Astrocyte (in vitro differentiated cells and primary cell): ENCODE measurements at regions not wholly inside any gene's neighbourhood (a gene's known extent, or its start where the extent isn't known, plus 50 kb on each side); places are given as distances from the start of the nearest gene placed in this dataset.

Experiments used
- DNase-seq: peaks from one replicate; pipeline ENCODE4 v3.0.0-alpha.2; 2010; ENCODE audit warnings: low read depth
- FAIRE-seq: peaks from 2 replicates; lab custom pipeline; 2011; peaks lifted over from hg19 to GRCh38; lab: Jason Lieb, UNC
- H2AFZ ChIP-seq: 2 replicates; pipeline ENCODE4 v1.6.0; 2012; ENCODE audit warnings: low read depth, low read length, inconsistent platforms
- H3K27ac ChIP-seq: 2 replicates; pipeline ENCODE4 v1.5.1; 2011; ENCODE audit warnings: low read depth, low read length, inconsistent platforms
- H3K27me3 ChIP-seq: 2 replicates; pipeline ENCODE4 v1.6.0; 2011; ENCODE audit warnings: low read length, inconsistent platforms; ENCODE audit not compliant: insufficient read depth
- H3K36me3 ChIP-seq: 2 replicates; pipeline ENCODE4 v1.5.1; 2011; ENCODE audit warnings: low read length, inconsistent platforms; ENCODE audit not compliant: insufficient read depth
- H3K4me1 ChIP-seq: 2 replicates; pipeline ENCODE4 v1.5.1; 2011; ENCODE audit warnings: low read length, inconsistent platforms; ENCODE audit not compliant: insufficient read depth
- H3K4me2 ChIP-seq: 2 replicates; pipeline ENCODE4 v1.6.0; 2012; ENCODE audit warnings: low read length, inconsistent platforms
- H3K4me3 ChIP-seq: 2 replicates; pipeline ENCODE4 v1.5.1; 2011; ENCODE audit warnings: low read depth, mild to moderate bottlenecking, low read length, inconsistent platforms; ENCODE audit not compliant: insufficient read depth
- H3K79me2 ChIP-seq: 2 replicates; pipeline ENCODE4 v1.6.0; 2012; ENCODE audit warnings: mild to moderate bottlenecking, low read length, inconsistent platforms; ENCODE audit not compliant: insufficient read depth
- H3K9ac ChIP-seq: 2 replicates; pipeline ENCODE4 v1.6.0; 2012; ENCODE audit warnings: mild to moderate bottlenecking, low read length, inconsistent platforms
- H3K9me3 ChIP-seq: 2 replicates; pipeline ENCODE4 v1.5.1; 2012; ENCODE audit warnings: low read depth, mild to moderate bottlenecking, low read length, inconsistent platforms; ENCODE audit not compliant: insufficient read depth
- H4K20me1 ChIP-seq: 2 replicates; pipeline ENCODE4 v1.6.0; 2012; ENCODE audit warnings: low read length, inconsistent platforms; ENCODE audit not compliant: insufficient read depth
- H3K27ac Mint-ChIP-seq: one replicate; pipeline ENCODE4 v1.8.0; 2021; ENCODE audit warnings: mild to moderate bottlenecking, mixed read lengths; ENCODE audit not compliant: unreplicated experiment
- H3K27me3 Mint-ChIP-seq: one replicate; pipeline ENCODE4 v1.8.0; 2021; ENCODE audit warnings: low read depth, mixed read lengths; ENCODE audit not compliant: unreplicated experiment
- H3K36me3 Mint-ChIP-seq: one replicate; pipeline ENCODE4 v1.8.0; 2021; ENCODE audit warnings: low read depth, mixed read lengths; ENCODE audit not compliant: unreplicated experiment
- H3K4me1 Mint-ChIP-seq: one replicate; pipeline ENCODE4 v1.8.0; 2021; ENCODE audit warnings: low read depth, mixed read lengths; ENCODE audit not compliant: unreplicated experiment
- H3K4me3 Mint-ChIP-seq: one replicate; pipeline ENCODE4 v1.8.0; 2021; ENCODE audit warnings: mild to moderate bottlenecking, moderate library complexity, mixed read lengths; ENCODE audit not compliant: unreplicated experiment
- H3K9me3 Mint-ChIP-seq: one replicate; pipeline ENCODE4 v1.8.0; 2021; ENCODE audit warnings: mild to moderate bottlenecking, mixed read lengths; ENCODE audit not compliant: unreplicated experiment
- EZH2 ChIP-seq: IDR thresholded peaks from 2 replicates; pipeline ENCODE4 v1.6.1; 2012; ENCODE audit warnings: mild to moderate bottlenecking, low read length, inconsistent platforms; ENCODE audit not compliant: insufficient read depth
- TF ChIP-seq, protein P1 (sequence below): IDR thresholded peaks from 2 replicates; pipeline ENCODE4 v1.5.1; 2011; ENCODE audit warnings: low read depth, mild to moderate bottlenecking, inconsistent platforms, low read length, moderate library complexity; ENCODE audit not compliant: insufficient read depth

DNA sequence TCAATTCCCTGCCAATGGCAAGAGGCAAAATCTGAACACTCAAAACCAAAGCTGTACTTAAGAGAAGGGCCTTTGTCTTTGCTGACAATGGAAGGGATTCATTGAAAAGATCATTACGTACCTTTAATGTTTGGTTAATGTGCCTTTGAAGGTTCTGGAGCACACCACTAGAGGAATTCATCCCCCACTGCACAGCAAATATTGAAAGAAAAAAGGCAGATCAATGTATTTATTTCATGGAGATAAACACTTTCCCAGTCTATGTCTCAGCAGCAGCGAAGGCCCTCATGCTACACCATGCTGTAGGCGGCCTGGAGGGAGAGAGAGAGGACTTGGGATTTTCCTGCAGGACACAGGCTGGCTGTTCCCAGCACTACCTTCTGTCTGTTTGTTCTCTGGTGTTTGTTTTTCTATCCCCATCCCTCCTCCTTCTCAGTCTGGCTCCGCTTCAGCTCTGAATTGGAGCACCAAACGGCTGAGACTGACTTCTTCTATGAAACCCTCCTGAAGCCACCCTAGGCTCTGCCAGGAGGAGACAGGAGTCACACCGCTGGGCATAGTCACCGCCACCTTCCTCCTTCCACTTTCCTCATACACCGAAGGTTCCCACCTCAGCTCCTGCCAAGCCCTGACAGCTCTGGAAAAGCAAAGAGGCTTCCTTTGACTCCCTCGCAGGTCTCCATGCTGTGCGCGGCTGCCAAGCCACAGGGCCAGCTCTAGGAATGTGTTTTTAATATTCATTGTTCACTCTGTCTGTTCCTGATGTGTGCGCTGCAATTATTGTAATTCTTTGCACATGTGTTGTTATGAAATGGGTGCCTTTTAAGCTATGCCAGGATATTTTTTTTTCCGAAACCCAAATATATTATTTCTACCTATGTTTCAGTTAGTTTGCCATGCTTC lies 301.5 kb downstream of the FZD1 start:
- peak; percentile 52 for DNase-seq
- H3K79me2 ChIP-seq: no peaks in the 10 kb centered on the region
- H2AFZ ChIP-seq: peak overlapping the region; percentile 69
- peaks cover 2% of the 10 kb centered on the region for H3K4me1 ChIP-seq
- Mint-ChIP-seq H3K4me1 (peaks cover 3% of the 10 kb centered on the region), H3K4me3 (no peak overlapping the region), H3K27me3 (no peaks in the 10 kb centered on the region), H3K36me3 (no peaks in the 10 kb centered on the region), H3K27ac (no peak overlapping the region), H3K9me3 (no peaks in the 10 kb centered on the region)
- H3K27me3 ChIP-seq: no peaks in the 10 kb centered on the region
- H3K36me3 ChIP-seq: no peaks in the 10 kb centered on the region
- no peak for FAIRE-seq
- no peaks in the 10 kb centered on the region for H4K20me1 ChIP-seq
- H3K27ac ChIP-seq: no peak overlapping the region
- TF ChIP-seq EZH2: no peak
- TF ChIP-seq, protein P1, sequence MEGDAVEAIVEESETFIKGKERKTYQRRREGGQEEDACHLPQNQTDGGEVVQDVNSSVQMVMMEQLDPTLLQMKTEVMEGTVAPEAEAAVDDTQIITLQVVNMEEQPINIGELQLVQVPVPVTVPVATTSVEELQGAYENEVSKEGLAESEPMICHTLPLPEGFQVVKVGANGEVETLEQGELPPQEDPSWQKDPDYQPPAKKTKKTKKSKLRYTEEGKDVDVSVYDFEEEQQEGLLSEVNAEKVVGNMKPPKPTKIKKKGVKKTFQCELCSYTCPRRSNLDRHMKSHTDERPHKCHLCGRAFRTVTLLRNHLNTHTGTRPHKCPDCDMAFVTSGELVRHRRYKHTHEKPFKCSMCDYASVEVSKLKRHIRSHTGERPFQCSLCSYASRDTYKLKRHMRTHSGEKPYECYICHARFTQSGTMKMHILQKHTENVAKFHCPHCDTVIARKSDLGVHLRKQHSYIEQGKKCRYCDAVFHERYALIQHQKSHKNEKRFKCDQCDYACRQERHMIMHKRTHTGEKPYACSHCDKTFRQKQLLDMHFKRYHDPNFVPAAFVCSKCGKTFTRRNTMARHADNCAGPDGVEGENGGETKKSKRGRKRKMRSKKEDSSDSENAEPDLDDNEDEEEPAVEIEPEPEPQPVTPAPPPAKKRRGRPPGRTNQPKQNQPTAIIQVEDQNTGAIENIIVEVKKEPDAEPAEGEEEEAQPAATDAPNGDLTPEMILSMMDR: no peak
- peak overlapping the region; percentile 7 for H3K9ac ChIP-seq
- no peak overlapping the region for H3K4me3 ChIP-seq
- peak overlapping the region; percentile 72 for H3K4me2 ChIP-seq
- no peaks in the 10 kb centered on the region for H3K9me3 ChIP-seq

DNA sequence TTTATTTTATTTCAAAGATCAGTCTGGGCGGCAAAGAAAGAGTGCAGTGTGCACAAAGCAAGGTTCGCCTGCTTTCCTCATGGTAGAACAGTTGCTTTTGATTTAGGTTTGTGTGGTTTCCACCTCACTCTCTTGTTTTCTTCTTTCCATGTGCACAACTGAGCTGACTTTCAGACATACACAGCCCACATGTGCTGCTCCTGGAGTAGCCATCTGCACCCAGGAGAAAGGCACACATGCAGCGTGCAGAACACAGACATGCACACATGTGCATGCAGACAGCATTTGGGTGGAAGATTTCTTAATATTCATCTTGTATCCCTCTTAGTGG lies 302.1 kb downstream of the FZD1 start:
- peak overlapping the region; percentile 1 for H2AFZ ChIP-seq
- H3K79me2 ChIP-seq: no peaks in the 10 kb centered on the region
- no peak overlapping the region for H3K4me3 ChIP-seq
- H4K20me1 ChIP-seq: no peaks in the 10 kb centered on the region
- peaks cover 2% of the 10 kb centered on the region for H3K4me1 ChIP-seq
- H3K4me2 ChIP-seq: peak overlapping the region; percentile 72
- H3K27ac ChIP-seq: no peak overlapping the region
- H3K9me3 ChIP-seq: no peaks in the 10 kb centered on the region
- DNase-seq (no peak), FAIRE-seq (no peak)
- H3K36me3 ChIP-seq: no peaks in the 10 kb centered on the region
- H3K36me3 Mint-ChIP-seq: no peaks in the 10 kb centered on the region
- H3K27ac Mint-ChIP-seq: no peak overlapping the region
- H3K4me1 Mint-ChIP-seq: peaks cover under 1% of the 10 kb centered on the region
- no peaks in the 10 kb centered on the region for H3K9me3 Mint-ChIP-seq
- H3K9ac ChIP-seq: no peak overlapping the region
- no peaks in the 10 kb centered on the region for H3K27me3 ChIP-seq
- H3K4me3 Mint-ChIP-seq: no peak overlapping the region
- TF ChIP-seq, protein P1: no peak
- no peak for TF ChIP-seq EZH2
- no peaks in the 10 kb centered on the region for H3K27me3 Mint-ChIP-seq
